Gastrocnemius medialis (tissue), 4 donors: ENCODE measurements at regions not wholly inside any gene's neighbourhood (a gene's known extent, or its start where the extent isn't known, plus 50 kb on each side); places are given as distances from the start of the nearest gene placed in this dataset.

ENCODE experiments used
- CTCF ChIP-seq, 5 experiments: fragments of 450-650 bp in 3 of 5; fragments of 200-600 bp in 2 of 5; sonication (generic) in 2 of 5; IDR thresholded peaks in 4 of 5; conservative IDR thresholded peaks in 1 of 5; 1 replicate in 4 of 5; 2 replicates in 1 of 5; pipeline ENCODE4 v1.5.1; 2016 to 2019; ENCODE audit warnings: antibody characterized with exemption in 5 of 5, mild to moderate bottlenecking in 3 of 5, moderate library complexity in 3 of 5
- POLR2A ChIP-seq, 2 donors: fragments of 450-650 bp; IDR thresholded peaks; one replicate each; pipeline ENCODE4 v1.6.1; 2017; ENCODE audit warnings: antibody characterized with exemption in 2 of 2, mild to moderate bottlenecking in 2 of 2, moderate library complexity in 2 of 2

GRCh38 chr15:46618984-46619383 lies 984.2 kb downstream of the SQOR start:
- TF ChIP-seq CTCF (IDR thresholded peaks at IDR 0.05 in 4 of 5, conservative IDR thresholded peaks at IDR 0.05 in 1 of 5) (no peak), POLR2A (IDR thresholded peaks at IDR 0.05) (no peak)
